SKM-1 (cell line): ENCODE measurements at regions not wholly inside any gene's neighbourhood (a gene's known extent, or its start where the extent isn't known, plus 50 kb on each side); places are given as distances from the start of the nearest gene placed in this dataset.
"Not testable (repeated sequence)": the region's sequence is repeated elsewhere in the genome, so short reads cannot be mapped to it uniquely, and the experiment has no call there.

Experiments
- DNase-seq: peaks from one replicate; lab custom pipeline; 2025; ENCODE audit not compliant: unreplicated experiment; lab: John Stamatoyannopoulos, UW

GRCh38 chr9:12352045-12352315 lies 341.2 kb upstream of the TYRP1 start:
- no peak for DNase-seq

GRCh38 chr9:12363439-12363838 lies 329.7 kb upstream of the TYRP1 start:
- DNase-seq, result no peak

GRCh38 chr9:12368569-12368968 lies 324.6 kb upstream of the TYRP1 start:
- DNase-seq, result no peak

GRCh38 chr9:12391839-12392509 lies 301.2 kb upstream of the TYRP1 start:
- DNase-seq, result no peak

GRCh38 chr9:12394105-12394504 lies 299.1 kb upstream of the TYRP1 start:
- no peak for DNase-seq

- no peak for DNase-seq
These were observed 289.5 kb upstream of the TYRP1 start for GRCh38 chr9:12403721-12404120.

- no peak for DNase-seq
These were observed 279.2 kb upstream of the TYRP1 start for GRCh38 chr9:12413986-12414385.

GRCh38 chr9:12414514-12414913 lies 278.7 kb upstream of the TYRP1 start:
- DNase-seq, result no peak

- no peak for DNase-seq
These were observed 277.8 kb upstream of the TYRP1 start for GRCh38 chr9:12415361-12415760.

GRCh38 chr9:12416716-12417115 lies 276.5 kb upstream of the TYRP1 start:
- no peak for DNase-seq

GRCh38 chr9:12424243-12424642 lies 268.9 kb upstream of the TYRP1 start:
- DNase-seq, result no peak

GRCh38 chr9:12425878-12426864 lies 267.0 kb upstream of the TYRP1 start:
- DNase-seq, result no peak

- DNase-seq, result no peak
These were observed 253.9 kb upstream of the TYRP1 start for GRCh38 chr9:12439267-12439666.

- not testable (repeated sequence) for DNase-seq
These were observed 252.1 kb upstream of the TYRP1 start for GRCh38 chr9:12441080-12441479.

- DNase-seq, result no peak
These were observed 251.7 kb upstream of the TYRP1 start for GRCh38 chr9:12441506-12441905.

- DNase-seq, result no peak
These were observed 244.9 kb upstream of the TYRP1 start for GRCh38 chr9:12448246-12448645.

GRCh38 chr9:12457237-12457636 lies 235.9 kb upstream of the TYRP1 start:
- DNase-seq, result no peak

- DNase-seq, result no peak
These were observed 231.3 kb upstream of the TYRP1 start for GRCh38 chr9:12461763-12462460.

- no peak for DNase-seq
These were observed 230.3 kb upstream of the TYRP1 start for GRCh38 chr9:12462861-12463260.

- no peak for DNase-seq
These were observed 229.5 kb upstream of the TYRP1 start for GRCh38 chr9:12463641-12464040.

GRCh38 chr9:12464400-12464799 lies 228.8 kb upstream of the TYRP1 start:
- no peak for DNase-seq
